ENCODE measurements at regions not wholly inside any gene's neighbourhood (a gene's known extent, or its start where the extent isn't known, plus 50 kb on each side); places are given as distances from the start of the nearest gene placed in this dataset.

- no peak for DNase-seq
Measured at GRCh38 chr10:21257191-21257590, 268.3 kb downstream of the SKIDA1 start.

DNA sequence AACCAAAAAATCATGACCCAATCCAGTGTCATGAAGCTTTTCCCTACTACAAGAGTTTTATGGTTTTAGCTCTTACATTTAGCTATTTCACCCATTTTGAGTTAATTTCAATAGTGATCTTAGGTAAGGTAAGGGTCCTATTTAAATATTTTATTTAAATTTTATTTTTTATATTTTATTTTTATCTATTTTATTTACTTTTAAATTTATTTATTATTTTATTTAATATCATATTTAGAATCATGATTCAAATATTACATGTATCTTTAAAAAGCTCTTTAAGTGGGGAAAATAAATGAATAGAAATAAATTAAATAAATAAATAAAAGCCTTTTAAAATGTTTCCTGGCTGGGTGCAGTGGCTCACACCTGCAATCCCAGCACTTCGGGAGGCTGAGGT, 276.0 kb downstream of the SKIDA1 start:
- no peak for DNase-seq

DNA sequence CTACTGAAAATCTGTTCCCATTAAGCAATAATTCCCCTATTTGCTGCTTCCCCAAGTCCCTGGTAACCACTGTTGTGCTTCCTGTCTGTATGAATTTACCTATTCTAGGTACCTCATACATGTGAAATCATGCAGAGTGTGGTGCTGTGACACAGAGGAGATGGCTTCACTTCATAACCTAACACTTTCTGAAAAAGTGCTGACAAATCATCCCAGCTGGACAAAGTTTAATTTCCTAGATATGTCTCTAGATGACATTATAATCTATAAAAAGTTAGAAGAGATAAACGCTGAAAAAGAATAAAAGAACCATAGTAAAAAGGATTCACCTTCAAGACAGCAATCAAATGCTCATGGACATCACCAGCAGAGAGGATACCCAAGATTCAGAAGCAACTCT, 277.9 kb downstream of the SKIDA1 start:
- no peak for DNase-seq

GRCh38 chr10:21246178-21246577, 279.3 kb downstream of the SKIDA1 start:
- DNase-seq = no peak

- DNase-seq = no peak
Measured at GRCh38 chr10:21243748-21244257, 281.7 kb downstream of the SKIDA1 start.

DNA sequence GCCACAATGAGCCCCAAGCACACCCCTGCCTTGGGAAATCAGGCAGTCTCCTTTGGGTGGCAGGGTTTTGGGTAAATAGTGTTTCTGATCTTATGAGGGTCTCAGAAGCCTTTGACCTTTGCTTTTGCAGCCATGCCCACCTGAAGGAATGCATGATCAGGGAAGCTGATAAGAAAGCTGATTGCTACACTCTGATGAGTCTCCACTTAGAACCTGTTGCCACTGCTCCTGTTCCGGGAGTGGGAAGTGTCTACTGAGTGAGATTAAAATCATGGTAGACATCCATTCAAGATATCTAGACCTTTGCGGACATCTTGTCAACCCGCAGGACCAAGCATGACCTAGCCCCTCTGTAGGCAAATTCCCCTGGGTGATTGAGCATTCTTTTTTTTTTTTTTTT, 282.6 kb downstream of the SKIDA1 start:
- no peak for DNase-seq

- DNase-seq = no peak
Measured at GRCh38 chr10:21238717-21239116, 286.8 kb downstream of the SKIDA1 start.

DNA sequence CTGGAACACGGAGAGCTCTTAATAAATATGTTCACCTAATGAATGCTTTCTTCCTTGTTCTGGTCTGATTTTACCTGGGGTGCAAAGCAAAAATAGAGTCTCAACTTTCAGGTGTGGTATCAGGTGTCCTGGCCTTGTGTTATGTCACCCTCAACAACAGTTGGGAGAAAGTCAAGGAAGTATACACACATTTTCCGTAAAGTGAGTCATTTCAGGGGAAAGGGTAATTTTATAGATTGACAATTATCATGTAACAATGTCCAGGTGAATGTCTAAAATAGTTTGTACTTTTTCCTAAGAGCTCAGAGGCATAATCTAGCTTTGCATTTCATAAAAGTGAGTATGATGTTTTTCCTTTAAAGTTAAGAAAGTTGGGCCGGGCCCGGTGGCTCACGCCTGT, 287.4 kb downstream of the SKIDA1 start:
- no peak for DNase-seq

- no peak for DNase-seq
Measured at GRCh38 chr10:21234761-21235160, 290.7 kb downstream of the SKIDA1 start.

DNA sequence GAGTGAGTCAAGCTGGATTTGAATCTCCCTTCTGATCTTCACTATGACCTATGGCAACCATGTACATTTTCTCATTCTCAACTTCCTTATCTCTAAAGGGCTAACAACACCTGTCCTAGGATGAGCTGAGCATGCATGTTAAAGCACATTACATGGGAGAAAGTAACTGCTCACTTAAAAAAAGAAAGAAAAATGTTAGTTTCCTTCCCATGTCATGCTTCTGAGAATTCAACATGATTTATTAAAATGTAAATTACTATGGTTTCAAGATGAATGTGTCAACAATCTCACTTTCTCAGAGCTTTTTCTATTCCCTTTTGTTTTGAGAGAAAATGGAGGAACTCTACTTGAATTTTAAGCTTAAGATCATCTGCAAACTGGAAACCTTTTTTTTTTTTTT, 295.3 kb downstream of the SKIDA1 start:
- DNase-seq = no peak

DNA sequence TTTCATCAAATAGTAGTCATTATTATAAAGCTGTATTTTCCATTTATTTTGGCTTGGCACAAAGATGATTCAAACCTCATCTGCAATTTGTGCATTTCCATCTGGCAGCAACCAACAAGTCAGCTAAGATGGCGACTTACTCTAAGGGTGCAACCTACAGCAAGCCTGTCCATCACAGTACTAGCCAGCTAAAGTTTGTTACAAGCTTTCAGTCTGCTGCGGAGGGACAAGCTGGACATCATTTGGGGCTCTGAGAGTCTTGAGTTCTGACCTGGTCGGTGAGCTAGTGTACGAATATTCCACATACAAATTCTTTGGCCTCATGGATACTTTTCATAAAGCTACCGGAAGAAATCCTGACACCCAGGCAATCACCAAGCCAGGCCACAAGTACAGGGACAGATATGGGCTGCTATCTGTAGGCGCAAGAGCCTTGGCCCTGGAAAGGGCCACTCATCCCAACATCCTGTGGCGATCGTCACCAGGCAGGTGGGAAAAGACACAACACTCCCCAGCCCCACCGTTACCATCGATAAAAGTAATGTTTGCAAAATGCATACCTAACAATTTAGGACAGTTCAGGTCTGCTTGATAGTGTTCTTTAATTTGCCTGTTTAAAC, 307.6 kb downstream of the SKIDA1 start:
- no peak for DNase-seq

- DNase-seq = no peak
Measured at GRCh38 chr10:21217107-21217506, 308.4 kb downstream of the SKIDA1 start.

DNA sequence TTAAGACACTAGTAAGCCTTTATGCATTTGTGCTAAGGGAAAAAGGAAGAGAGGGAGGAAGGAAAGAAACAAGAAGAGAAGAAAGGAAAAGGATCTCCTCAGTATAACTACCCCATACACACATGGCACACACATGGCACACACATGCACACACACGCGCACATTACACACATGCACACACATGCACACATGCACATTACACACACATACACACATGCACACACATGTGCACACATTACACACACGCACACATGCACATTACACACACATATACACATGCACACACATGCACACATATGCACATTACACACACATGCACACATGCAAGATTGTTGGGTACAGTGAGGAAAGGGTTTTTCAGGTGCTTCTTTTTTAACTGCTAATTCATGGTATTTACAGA, 311.2 kb downstream of the SKIDA1 start:
- no peak for DNase-seq

GRCh38 chr10:21213381-21213780, 312.1 kb downstream of the SKIDA1 start:
- DNase-seq = no peak

DNA sequence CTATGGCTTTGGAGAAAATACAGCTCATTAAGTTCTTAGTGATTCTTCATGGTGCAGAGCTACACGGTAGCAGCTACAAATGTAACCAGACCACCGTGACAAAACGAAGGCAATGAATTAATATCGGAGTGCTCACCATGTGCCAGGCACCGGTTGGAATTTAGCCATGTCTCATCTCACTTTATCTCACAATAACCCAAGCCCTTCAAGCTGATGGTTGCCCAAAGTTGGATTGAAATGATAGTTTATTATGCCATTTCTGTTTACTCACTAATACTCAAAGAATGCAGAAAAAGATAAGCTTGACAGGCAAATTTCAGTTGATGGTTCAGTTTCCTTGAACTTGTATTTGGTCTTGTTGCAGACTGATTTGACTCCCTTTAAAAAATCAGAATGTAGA, 312.6 kb downstream of the SKIDA1 start:
- DNase-seq = no peak

- no peak for DNase-seq
Measured at GRCh38 chr10:21212348-21212747, 313.1 kb downstream of the SKIDA1 start.

DNA sequence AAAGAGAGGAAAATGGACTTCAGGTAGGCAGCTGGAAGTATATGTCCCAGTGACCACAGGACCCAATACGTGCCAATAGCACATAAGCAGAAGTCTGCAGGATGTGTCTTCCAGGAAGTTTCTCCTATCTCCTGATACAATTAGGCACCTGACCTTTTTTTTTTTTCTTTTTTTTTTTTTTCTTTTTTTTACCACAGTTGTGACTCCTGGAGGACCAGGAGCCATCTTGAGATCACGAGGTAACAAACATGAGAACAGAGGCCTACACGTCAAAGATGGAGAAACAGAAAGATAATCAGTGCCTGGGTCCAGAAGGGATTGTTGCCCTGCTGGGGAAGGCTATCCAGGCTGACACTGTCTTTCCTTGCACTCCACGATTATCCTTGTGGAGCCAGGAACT, 312.4 kb upstream of the NEBL start:
- DNase-seq = no peak

DNA sequence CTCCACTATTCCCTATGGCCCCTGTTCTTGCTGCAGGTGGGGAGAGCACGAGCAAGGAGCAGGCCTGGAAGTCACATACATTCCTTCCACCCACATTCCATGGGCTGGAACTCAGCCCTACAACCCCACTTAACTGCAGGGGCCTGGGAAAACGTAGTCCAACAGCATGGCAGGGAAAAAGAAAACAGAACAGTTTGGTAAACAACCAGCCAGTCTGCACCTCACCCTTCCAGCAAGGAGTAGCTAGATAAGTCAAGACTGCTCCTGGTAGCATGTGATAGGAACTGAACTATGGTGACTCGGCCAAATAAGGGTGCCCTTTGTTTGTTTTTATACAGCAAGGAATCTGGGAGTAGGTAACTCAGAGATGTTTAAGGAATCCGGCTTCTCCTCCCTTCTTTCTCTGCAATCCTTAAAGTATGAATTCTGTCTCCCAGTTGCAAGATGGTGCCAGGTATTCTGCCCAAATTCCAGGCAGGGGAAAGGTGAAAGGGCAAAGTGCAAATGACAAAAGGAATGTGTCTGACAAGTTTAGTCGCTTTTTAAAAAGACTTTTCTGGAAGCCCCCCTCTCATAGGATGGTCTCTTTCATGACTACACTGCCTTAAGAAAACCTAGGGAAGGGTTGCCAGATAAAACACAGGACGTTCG, 311.7 kb upstream of the NEBL start:
- DNase-seq = no peak

- DNase-seq = no peak
Measured at GRCh38 chr10:21207852-21208646, 310.9 kb upstream of the NEBL start.

- no peak for DNase-seq
Measured at GRCh38 chr10:21205328-21205727, 308.2 kb upstream of the NEBL start.

DNA sequence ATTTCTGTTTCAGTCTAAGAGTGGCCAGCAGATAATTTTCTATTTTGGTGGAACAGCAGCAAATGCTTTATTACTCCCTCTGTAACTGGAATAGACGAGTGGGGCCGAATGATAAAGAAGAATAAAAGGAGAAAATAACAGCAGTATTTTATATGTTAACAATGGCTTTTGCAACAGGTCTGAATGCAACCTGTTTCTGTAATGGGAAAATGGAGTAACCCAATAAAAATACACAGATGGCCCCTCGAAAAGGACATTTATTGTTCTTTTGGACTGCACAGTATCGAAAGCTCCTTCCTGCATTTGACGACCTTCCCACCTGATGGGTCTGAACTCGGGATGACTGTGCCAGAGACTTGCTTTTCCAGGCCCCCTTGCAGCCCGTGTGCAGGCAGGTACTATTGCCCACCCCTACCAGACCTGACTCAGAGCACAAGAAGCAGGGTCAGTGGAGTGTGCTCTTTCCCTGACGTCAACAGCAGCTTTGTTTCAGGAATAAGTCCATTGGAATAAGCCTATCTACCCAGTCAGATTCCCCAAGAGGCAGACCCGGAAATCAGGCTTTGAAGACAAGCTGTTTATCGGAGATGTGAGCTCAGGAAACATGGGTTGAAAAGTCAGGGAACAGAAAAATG, 306.5 kb upstream of the NEBL start:
- DNase-seq = no peak

GRCh38 chr10:21202776-21203462, 305.8 kb upstream of the NEBL start:
- no peak for DNase-seq

GRCh38 chr10:21199501-21199900, 302.4 kb upstream of the NEBL start:
- no peak for DNase-seq
